HCT116 (cell line): ENCODE measurements at regions not wholly inside any gene's neighbourhood (a gene's known extent, or its start where the extent isn't known, plus 50 kb on each side); places are given as distances from the start of the nearest gene placed in this dataset.

Source experiments
- EZH2 ChIP-seq: fragments of 200-600 bp; sonication (generic); IDR thresholded peaks from 2 replicates; pipeline ENCODE4 v1.6.1; 2017; ENCODE audit warnings: antibody characterized with exemption, mixed run types
- EZH2phosphoT487 ChIP-seq: fragments of 200-600 bp; IDR thresholded peaks from 2 replicates; pipeline ENCODE4 v1.6.1; 2018; ENCODE audit warnings: antibody characterized with exemption, borderline replicate concordance
- POLR2A ChIP-seq: IDR thresholded peaks from 2 replicates; pipeline ENCODE4 v1.7.0; 2011; ENCODE audit warnings: borderline replicate concordance; ENCODE audit not compliant: insufficient read depth, insufficient read length; ENCODE audit errors: extremely low read depth
- POLR2AphosphoS5 ChIP-seq: IDR thresholded peaks from 2 replicates; pipeline ENCODE4 v1.6.1; 2011; ENCODE audit warnings: mild to moderate bottlenecking, low read depth, low read length, moderate library complexity
- RAD21 ChIP-seq: IDR thresholded peaks from 2 replicates; pipeline ENCODE4 v1.6.1; 2012; ENCODE audit warnings: low read depth, mild to moderate bottlenecking
- REST ChIP-seq: IDR thresholded peaks from 2 replicates; pipeline ENCODE4 v1.6.1; 2012; ENCODE audit warnings: low read depth
- SIN3A ChIP-seq: IDR thresholded peaks from 2 replicates; pipeline ENCODE4 v1.6.1; 2012; ENCODE audit warnings: low read depth
- SRF ChIP-seq: IDR thresholded peaks from 2 replicates; pipeline ENCODE4 v1.6.1; 2012; ENCODE audit warnings: low read depth
- ZNF274 ChIP-seq: fragments of 200-500 bp; sonication (Bioruptor generic); IDR thresholded peaks from 2 replicates; pipeline ENCODE4 v1.6.1; 2014; ENCODE audit warnings: mild to moderate bottlenecking, low read depth, low read length, inconsistent platforms
- TF ChIP-seq, protein P1 (sequence below), 3 experiments: fragments of 200-600 bp in 1 of 3; sonication (generic) in 1 of 3; IDR thresholded peaks in 2 of 3; conservative IDR thresholded peaks in 1 of 3; 2 replicates each; pipeline ENCODE4 v1.5.1; 2012 to 2017; ENCODE audit warnings: low read depth in 2 of 3, low read length in 2 of 3, antibody characterized with exemption in 1 of 3, borderline replicate concordance in 1 of 3, control low read depth in 1 of 3, mild to moderate bottlenecking in 1 of 3, mixed read lengths in 1 of 3, mixed run types in 1 of 3, moderate library complexity in 1 of 3; ENCODE audit not compliant: insufficient read depth in 1 of 3
- TF ChIP-seq, protein P2 (sequence below): IDR thresholded peaks from 2 replicates; pipeline ENCODE4 v1.6.1; 2012
- TF ChIP-seq, protein P3 (sequence below): IDR thresholded peaks from 2 replicates; pipeline ENCODE4 v1.6.1; 2011; ENCODE audit warnings: mild to moderate bottlenecking, low read length, moderate library complexity; ENCODE audit not compliant: insufficient replicate concordance; ENCODE audit errors: extremely low read depth

GRCh38 chr1:88247666-88248065 is 436.4 kb upstream of the PKN2 start:
- TF ChIP-seq, protein P1, sequence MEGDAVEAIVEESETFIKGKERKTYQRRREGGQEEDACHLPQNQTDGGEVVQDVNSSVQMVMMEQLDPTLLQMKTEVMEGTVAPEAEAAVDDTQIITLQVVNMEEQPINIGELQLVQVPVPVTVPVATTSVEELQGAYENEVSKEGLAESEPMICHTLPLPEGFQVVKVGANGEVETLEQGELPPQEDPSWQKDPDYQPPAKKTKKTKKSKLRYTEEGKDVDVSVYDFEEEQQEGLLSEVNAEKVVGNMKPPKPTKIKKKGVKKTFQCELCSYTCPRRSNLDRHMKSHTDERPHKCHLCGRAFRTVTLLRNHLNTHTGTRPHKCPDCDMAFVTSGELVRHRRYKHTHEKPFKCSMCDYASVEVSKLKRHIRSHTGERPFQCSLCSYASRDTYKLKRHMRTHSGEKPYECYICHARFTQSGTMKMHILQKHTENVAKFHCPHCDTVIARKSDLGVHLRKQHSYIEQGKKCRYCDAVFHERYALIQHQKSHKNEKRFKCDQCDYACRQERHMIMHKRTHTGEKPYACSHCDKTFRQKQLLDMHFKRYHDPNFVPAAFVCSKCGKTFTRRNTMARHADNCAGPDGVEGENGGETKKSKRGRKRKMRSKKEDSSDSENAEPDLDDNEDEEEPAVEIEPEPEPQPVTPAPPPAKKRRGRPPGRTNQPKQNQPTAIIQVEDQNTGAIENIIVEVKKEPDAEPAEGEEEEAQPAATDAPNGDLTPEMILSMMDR (IDR thresholded peaks at IDR 0.05 in 2 of 3, conservative IDR thresholded peaks at IDR 0.05 in 1 of 3; ENCODE audit: borderline replicate concordance in 1 of 3, insufficient read depth in 1 of 3, low read depth in 2 of 3, low read length in 2 of 3) = no peak
- TF ChIP-seq SRF = no peak
- TF ChIP-seq REST = no peak
- TF ChIP-seq POLR2AphosphoS5 = no peak
- TF ChIP-seq EZH2 = no peak
- TF ChIP-seq ZNF274 = no peak
- TF ChIP-seq, protein P2, sequence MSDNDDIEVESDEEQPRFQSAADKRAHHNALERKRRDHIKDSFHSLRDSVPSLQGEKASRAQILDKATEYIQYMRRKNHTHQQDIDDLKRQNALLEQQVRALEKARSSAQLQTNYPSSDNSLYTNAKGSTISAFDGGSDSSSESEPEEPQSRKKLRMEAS = no peak
- no peak for TF ChIP-seq RAD21
- TF ChIP-seq, protein P3, sequence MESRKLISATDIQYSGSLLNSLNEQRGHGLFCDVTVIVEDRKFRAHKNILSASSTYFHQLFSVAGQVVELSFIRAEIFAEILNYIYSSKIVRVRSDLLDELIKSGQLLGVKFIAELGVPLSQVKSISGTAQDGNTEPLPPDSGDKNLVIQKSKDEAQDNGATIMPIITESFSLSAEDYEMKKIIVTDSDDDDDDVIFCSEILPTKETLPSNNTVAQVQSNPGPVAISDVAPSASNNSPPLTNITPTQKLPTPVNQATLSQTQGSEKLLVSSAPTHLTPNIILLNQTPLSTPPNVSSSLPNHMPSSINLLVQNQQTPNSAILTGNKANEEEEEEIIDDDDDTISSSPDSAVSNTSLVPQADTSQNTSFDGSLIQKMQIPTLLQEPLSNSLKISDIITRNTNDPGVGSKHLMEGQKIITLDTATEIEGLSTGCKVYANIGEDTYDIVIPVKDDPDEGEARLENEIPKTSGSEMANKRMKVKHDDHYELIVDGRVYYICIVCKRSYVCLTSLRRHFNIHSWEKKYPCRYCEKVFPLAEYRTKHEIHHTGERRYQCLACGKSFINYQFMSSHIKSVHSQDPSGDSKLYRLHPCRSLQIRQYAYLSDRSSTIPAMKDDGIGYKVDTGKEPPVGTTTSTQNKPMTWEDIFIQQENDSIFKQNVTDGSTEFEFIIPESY = no peak
- TF ChIP-seq SIN3A = no peak
- no peak for TF ChIP-seq EZH2phosphoT487
- no peak for TF ChIP-seq POLR2A
